ENCODE measurements at regions not wholly inside any gene's neighbourhood (a gene's known extent, or its start where the extent isn't known, plus 50 kb on each side); places are given as distances from the start of the nearest gene placed in this dataset.

GRCh38 chr16:51852892-51853291, 694.1 kb downstream of the TOX3 start:
- H2AFZ ChIP-seq (ENCODE audit: low read length): no peak overlapping the region
- TF ChIP-seq CTCF (conservative IDR thresholded peaks at IDR 0.05; ENCODE audit: low read length) (no peak), EZH2phosphoT487 (IDR thresholded peaks at IDR 0.05; ENCODE audit: borderline replicate concordance, low read depth, low read length) (no peak)
- BruUV-seq (replicated peaks): no TSS peak
- no peaks in the 10 kb centered on the region for H3K9me2 ChIP-seq (ENCODE audit: insufficient read depth, low read length)
- no peaks in the 10 kb centered on the region for H3K9me3 ChIP-seq (ENCODE audit: low read length)
- ChIA-PET CTCF (ENCODE audit: unreplicated experiment) (no interaction called here), POLR2A (no interaction called here)
- H3K4me3 ChIP-seq (ENCODE audit: low read depth, low read length, poor library complexity, severe bottlenecking): no peak overlapping the region
- no peaks in the 10 kb centered on the region for H3K79me2 ChIP-seq (ENCODE audit: insufficient read depth, low read depth, low read length)
- H3K36me3 ChIP-seq (ENCODE audit: insufficient read depth, low read length): no peaks in the 10 kb centered on the region
- H4K20me1 ChIP-seq (ENCODE audit: insufficient read depth, low read length): no peaks in the 10 kb centered on the region
- intact Hi-C loops (cut with micrococcal nuclease; ENCODE audit: unreplicated experiment): no loop called here
- H3K4me1 ChIP-seq (ENCODE audit: insufficient read depth, low read length, poor library complexity, severe bottlenecking): no peaks in the 10 kb centered on the region
- no peak overlapping the region for H3K4me2 ChIP-seq (ENCODE audit: low read length)
- no peak for DNase-seq (ENCODE audit: low spot score)
- H3K27ac ChIP-seq (ENCODE audit: low read depth, low read length, poor library complexity, severe bottlenecking): no peak overlapping the region

DNA sequence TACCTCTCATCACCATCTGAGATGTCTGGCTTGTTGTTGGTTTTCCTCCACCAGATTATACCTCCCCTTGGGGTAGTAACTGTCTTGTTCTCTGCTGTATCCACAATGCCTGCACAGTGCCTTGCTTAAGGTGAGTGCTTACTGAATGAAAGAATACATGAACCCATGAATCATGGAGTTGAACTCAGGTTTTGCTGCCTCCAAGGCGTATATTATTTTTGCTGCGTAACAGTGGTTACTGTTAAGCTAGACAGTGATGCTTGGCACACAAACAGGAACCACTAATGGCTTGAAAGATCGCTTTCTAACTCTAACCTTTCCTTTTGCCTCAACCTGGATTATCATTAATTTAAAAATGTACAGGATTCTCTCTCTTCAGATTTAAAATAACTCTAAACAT, 695.8 kb downstream of the TOX3 start:
- no TSS peak for BruUV-seq (replicated peaks)
- no peak overlapping the region for H3K4me2 ChIP-seq (ENCODE audit: low read length)
- no peaks in the 10 kb centered on the region for H3K4me1 ChIP-seq (ENCODE audit: insufficient read depth, low read length, poor library complexity, severe bottlenecking)
- no peaks in the 10 kb centered on the region for H4K20me1 ChIP-seq (ENCODE audit: insufficient read depth, low read length)
- no peaks in the 10 kb centered on the region for H3K36me3 ChIP-seq (ENCODE audit: insufficient read depth, low read length)
- H2AFZ ChIP-seq (ENCODE audit: low read length): no peak overlapping the region
- no peaks in the 10 kb centered on the region for H3K79me2 ChIP-seq (ENCODE audit: insufficient read depth, low read depth, low read length)
- ChIA-PET CTCF (ENCODE audit: unreplicated experiment) (interaction anchor here (0.6 kb wide), 1 partner anchor 30 kb away, joined by 3 read pairs; no protein-coding TSS in a partner anchor), POLR2A (interaction anchor here (1.2 kb wide), 1 partner anchor 14 kb away, joined by 4 read pairs; no protein-coding TSS in a partner anchor)
- intact Hi-C loops (cut with micrococcal nuclease; ENCODE audit: unreplicated experiment): no loop called here
- H3K9me2 ChIP-seq (ENCODE audit: insufficient read depth, low read length): no peaks in the 10 kb centered on the region
- no peak overlapping the region for H3K27ac ChIP-seq (ENCODE audit: low read depth, low read length, poor library complexity, severe bottlenecking)
- no peak for DNase-seq (ENCODE audit: low spot score)
- H3K4me3 ChIP-seq (ENCODE audit: low read depth, low read length, poor library complexity, severe bottlenecking): no peak overlapping the region
- no peak for TF ChIP-seq EZH2phosphoT487 (IDR thresholded peaks at IDR 0.05; ENCODE audit: borderline replicate concordance, low read depth, low read length)
- TF ChIP-seq CTCF (conservative IDR thresholded peaks at IDR 0.05; ENCODE audit: low read length): no peak
- no peaks in the 10 kb centered on the region for H3K9me3 ChIP-seq (ENCODE audit: low read length)

- intact Hi-C loops (cut with micrococcal nuclease; ENCODE audit: unreplicated experiment): no loop called here
- no peaks in the 10 kb centered on the region for H3K79me2 ChIP-seq (ENCODE audit: insufficient read depth, low read depth, low read length)
- H3K27ac ChIP-seq (ENCODE audit: low read depth, low read length, poor library complexity, severe bottlenecking): no peak overlapping the region
- ChIA-PET CTCF (ENCODE audit: unreplicated experiment) (no interaction called here), POLR2A (no interaction called here)
- no peaks in the 10 kb centered on the region for H3K9me2 ChIP-seq (ENCODE audit: insufficient read depth, low read length)
- H3K4me2 ChIP-seq (ENCODE audit: low read length): no peak overlapping the region
- TF ChIP-seq EZH2phosphoT487 (IDR thresholded peaks at IDR 0.05; ENCODE audit: borderline replicate concordance, low read depth, low read length) (no peak), CTCF (conservative IDR thresholded peaks at IDR 0.05; ENCODE audit: low read length) (no peak)
- H3K9me3 ChIP-seq (ENCODE audit: low read length): no peaks in the 10 kb centered on the region
- peak; percentile 1 for DNase-seq (ENCODE audit: low spot score)
- no peak overlapping the region for H3K4me3 ChIP-seq (ENCODE audit: low read depth, low read length, poor library complexity, severe bottlenecking)
- no peaks in the 10 kb centered on the region for H4K20me1 ChIP-seq (ENCODE audit: insufficient read depth, low read length)
- no peak overlapping the region for H2AFZ ChIP-seq (ENCODE audit: low read length)
- BruUV-seq (replicated peaks): no TSS peak
- H3K4me1 ChIP-seq (ENCODE audit: insufficient read depth, low read length, poor library complexity, severe bottlenecking): no peaks in the 10 kb centered on the region
- H3K36me3 ChIP-seq (ENCODE audit: insufficient read depth, low read length): no peaks in the 10 kb centered on the region
Observed at GRCh38 chr16:51849715-51850114, 697.2 kb downstream of the TOX3 start.

Measured in OCI-LY7 (cell line).